Central memory CD8-positive, alpha-beta T cell (primary cell): ENCODE measurements at regions not wholly inside any gene's neighbourhood (a gene's known extent, or its start where the extent isn't known, plus 50 kb on each side); places are given as distances from the start of the nearest gene placed in this dataset.

Experiments
- ATAC-seq: fragments of 150-1000 bp; cut with Tn5 transposase; replicated peaks from 2 replicates; pipeline ENCODE4 v1.10.0; 2022; ENCODE audit warnings: mild to moderate bottlenecking, moderate FRiP score, moderate number of reproducible peaks; ENCODE audit not compliant: poor library complexity, severe bottlenecking; ENCODE audit errors: extremely low read depth
- DNase-seq, 2 donors: peaks; one replicate each; pipeline ENCODE4 v3.0.0; 2021; ENCODE audit warnings: low spot score in 2 of 2
- H3K27ac Mint-ChIP-seq: one replicate; pipeline ENCODE4 v1.8.0; 2022; ENCODE audit warnings: low read depth, mild to moderate bottlenecking, moderate library complexity, mixed read lengths
- H3K27me3 Mint-ChIP-seq: one replicate; pipeline ENCODE4 v1.8.0; 2022; ENCODE audit warnings: mixed read lengths
- H3K36me3 Mint-ChIP-seq: one replicate; pipeline ENCODE4 v1.8.0; 2022; ENCODE audit warnings: mild to moderate bottlenecking, moderate library complexity, mixed read lengths; ENCODE audit not compliant: insufficient read depth
- H3K4me1 Mint-ChIP-seq: one replicate; pipeline ENCODE4 v1.8.0; 2022; ENCODE audit warnings: mixed read lengths
- H3K4me3 Mint-ChIP-seq: one replicate; pipeline ENCODE4 v1.8.0; 2022; ENCODE audit warnings: mild to moderate bottlenecking, moderate library complexity, mixed read lengths
- H3K9me3 Mint-ChIP-seq: one replicate; pipeline ENCODE4 v1.8.0; 2022; ENCODE audit warnings: mixed read lengths

DNA sequence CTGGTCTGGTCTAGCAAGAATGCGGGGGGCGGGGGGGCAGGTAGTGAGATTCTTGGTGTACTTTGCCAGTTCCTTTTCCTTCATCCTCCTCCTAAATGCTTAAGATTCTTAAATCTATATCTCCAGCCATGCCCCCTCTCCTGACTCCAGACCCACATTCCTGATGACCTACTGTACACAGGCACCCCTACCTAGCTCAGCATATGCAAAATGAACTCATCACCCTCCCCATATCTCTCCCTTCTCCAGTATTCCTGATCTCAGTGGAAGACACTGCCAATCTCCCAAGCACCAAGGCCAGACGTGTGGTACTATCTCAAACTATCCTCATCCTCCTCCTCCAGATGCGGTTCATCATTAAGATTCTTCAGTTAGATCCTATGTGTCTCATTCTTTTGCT lies 215.8 kb downstream of the SPTSSA start:
- DNase-seq: no peak
- no peaks in the 10 kb centered on the region for H3K9me3 Mint-ChIP-seq
- no peak overlapping the region for H3K4me3 Mint-ChIP-seq
- no peaks in the 10 kb centered on the region for H3K36me3 Mint-ChIP-seq
- H3K27me3 Mint-ChIP-seq: peaks cover 25% of the 10 kb centered on the region
- ATAC-seq: no peak
- no peaks in the 10 kb centered on the region for H3K4me1 Mint-ChIP-seq
- no peak overlapping the region for H3K27ac Mint-ChIP-seq

DNA sequence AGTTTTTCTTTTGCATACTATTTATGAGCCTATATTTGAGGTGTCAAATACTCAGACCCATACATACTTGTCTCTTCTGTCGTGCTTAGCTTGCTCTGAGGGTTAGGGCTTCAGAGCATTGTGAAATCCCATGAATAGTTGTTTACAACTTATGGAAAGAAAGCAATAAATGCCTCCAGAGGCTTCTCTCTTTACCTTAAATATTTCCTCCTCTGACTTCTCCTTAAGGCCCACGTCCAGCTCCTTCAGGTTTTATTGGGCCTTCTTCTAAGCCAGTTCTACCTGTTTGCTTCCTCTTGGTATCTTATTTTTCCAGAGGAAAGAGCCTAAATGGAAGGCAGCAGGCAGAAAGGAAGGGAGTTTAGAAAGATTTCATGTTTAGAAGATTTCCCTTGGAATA lies 218.6 kb downstream of the SPTSSA start:
- no peak overlapping the region for H3K4me3 Mint-ChIP-seq
- H3K36me3 Mint-ChIP-seq: no peaks in the 10 kb centered on the region
- H3K4me1 Mint-ChIP-seq: no peaks in the 10 kb centered on the region
- no peak overlapping the region for H3K27ac Mint-ChIP-seq
- ATAC-seq (no peak), DNase-seq (no peak)
- no peaks in the 10 kb centered on the region for H3K9me3 Mint-ChIP-seq
- H3K27me3 Mint-ChIP-seq: peaks cover 22% of the 10 kb centered on the region

DNA sequence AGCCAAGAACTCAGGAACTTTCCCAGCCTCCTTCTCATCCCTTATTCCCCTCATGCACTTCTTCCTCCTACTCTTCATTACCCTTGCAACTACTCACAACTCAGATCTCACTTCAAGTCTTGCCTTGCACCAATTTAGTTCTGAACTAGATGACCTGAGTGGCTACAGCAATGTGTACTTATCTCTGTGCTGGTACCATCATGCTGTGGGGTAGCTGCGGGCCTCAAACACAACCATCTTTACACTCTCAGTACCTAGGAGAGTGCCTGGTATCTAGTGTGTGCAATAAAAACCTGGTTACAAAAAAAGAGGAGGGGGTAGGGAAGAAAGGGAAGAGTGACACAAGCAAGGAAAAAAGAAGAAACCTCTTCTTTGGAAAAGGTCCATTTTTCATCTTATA lies 219.0 kb downstream of the SPTSSA start:
- no peaks in the 10 kb centered on the region for H3K4me1 Mint-ChIP-seq
- no peaks in the 10 kb centered on the region for H3K36me3 Mint-ChIP-seq
- ATAC-seq (no peak), DNase-seq (no peak)
- no peak overlapping the region for H3K27ac Mint-ChIP-seq
- no peak overlapping the region for H3K4me3 Mint-ChIP-seq
- H3K9me3 Mint-ChIP-seq: no peaks in the 10 kb centered on the region
- H3K27me3 Mint-ChIP-seq: peaks cover 26% of the 10 kb centered on the region

DNA sequence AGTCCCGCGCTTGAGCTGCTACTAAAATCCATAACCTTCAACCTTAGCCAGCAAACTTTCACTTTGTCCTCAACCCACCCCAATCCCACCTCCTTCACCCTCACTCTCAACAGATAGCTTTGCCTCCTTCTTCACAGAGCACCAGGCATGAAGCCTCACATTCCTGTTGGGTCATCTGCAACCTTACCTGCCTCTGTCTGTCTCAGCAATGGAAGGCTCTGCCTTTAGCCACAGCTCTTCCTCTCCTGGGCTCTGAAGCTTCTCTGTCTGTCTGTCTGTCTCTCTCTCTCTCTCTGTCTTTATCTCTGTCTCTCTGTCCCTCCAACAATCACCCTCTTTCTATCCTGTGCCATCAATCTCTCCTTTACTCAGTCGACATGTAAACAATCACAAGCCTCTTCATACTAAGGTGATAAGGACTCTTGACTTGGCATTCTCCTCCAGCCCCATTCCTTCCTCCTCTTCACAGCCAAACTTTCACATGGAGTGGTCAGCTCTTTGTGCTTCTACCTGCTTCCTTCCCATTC lies 220.8 kb downstream of the SPTSSA start:
- DNase-seq (no peak), ATAC-seq (no peak)
- no peak overlapping the region for H3K27ac Mint-ChIP-seq
- H3K4me3 Mint-ChIP-seq: no peak overlapping the region
- H3K27me3 Mint-ChIP-seq: peaks cover 27% of the 10 kb centered on the region
- no peaks in the 10 kb centered on the region for H3K36me3 Mint-ChIP-seq
- H3K9me3 Mint-ChIP-seq: no peaks in the 10 kb centered on the region
- no peaks in the 10 kb centered on the region for H3K4me1 Mint-ChIP-seq

DNA sequence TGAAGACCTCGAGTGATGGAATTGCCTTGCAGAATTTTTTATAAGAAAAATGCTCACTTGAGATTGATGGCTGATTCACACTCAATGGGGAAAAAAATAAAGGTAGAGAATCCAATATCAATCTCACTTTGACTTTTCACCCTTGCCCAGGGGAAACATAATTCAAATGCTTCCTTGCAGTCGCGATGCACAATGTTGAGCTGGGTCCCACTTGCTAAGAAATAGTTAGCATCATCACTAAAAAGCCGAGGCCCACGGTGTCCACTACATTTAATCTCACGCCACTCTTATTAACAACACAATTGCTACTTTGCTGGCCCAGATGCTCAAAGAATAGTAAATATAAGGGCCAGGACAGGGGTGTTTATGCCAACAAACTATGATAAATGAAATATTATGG lies 223.4 kb downstream of the SPTSSA start:
- no peaks in the 10 kb centered on the region for H3K4me1 Mint-ChIP-seq
- H3K4me3 Mint-ChIP-seq: no peak overlapping the region
- H3K36me3 Mint-ChIP-seq: no peaks in the 10 kb centered on the region
- no peaks in the 10 kb centered on the region for H3K9me3 Mint-ChIP-seq
- peaks cover 23% of the 10 kb centered on the region for H3K27me3 Mint-ChIP-seq
- no peak for DNase-seq
- ATAC-seq: no peak
- H3K27ac Mint-ChIP-seq: no peak overlapping the region

DNA sequence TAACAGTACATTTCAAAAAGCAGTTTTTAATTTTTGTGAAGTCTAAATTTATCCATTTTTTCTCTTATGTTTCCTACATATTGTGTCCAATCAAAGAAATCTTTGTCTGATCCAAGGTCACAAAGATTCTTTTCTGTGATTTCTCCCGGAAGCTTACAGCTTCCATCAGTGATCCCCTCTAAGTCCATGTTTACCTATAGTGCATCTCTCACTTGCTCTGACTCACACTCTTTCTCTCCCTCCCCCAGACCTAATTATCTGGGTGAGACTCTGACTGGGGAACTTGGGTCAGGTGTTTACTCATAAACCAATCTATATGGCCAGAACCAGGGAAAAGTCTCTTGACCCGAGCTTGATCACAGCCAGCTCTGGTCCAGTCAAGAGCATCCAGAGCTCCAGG lies 224.4 kb downstream of the SPTSSA start:
- no peaks in the 10 kb centered on the region for H3K36me3 Mint-ChIP-seq
- H3K27ac Mint-ChIP-seq: no peak overlapping the region
- no peaks in the 10 kb centered on the region for H3K4me1 Mint-ChIP-seq
- no peak for ATAC-seq
- H3K4me3 Mint-ChIP-seq: no peak overlapping the region
- peaks cover 23% of the 10 kb centered on the region for H3K27me3 Mint-ChIP-seq
- H3K9me3 Mint-ChIP-seq: no peaks in the 10 kb centered on the region
- DNase-seq: no peak

DNA sequence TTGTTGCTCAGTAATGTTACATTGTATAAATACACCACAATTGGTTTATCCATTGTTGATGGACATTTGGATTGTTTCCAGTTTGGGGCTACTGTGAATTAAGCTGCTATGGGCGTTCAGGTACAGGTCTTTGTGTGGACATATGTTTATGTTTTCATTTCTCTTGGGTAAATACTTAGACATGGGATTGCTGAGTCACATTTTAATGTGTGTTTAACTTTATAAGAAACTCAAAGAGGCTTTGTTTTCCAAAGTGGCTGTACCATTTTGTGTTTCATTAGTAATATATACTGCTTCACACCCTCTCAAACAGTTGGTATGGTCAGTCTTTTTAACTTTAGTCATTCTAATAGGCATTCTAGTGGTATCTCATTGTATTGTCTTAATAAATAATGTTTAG lies 225.0 kb downstream of the SPTSSA start:
- Mint-ChIP-seq H3K36me3 (no peaks in the 10 kb centered on the region), H3K27me3 (peaks cover 21% of the 10 kb centered on the region), H3K27ac (no peak overlapping the region), H3K4me3 (no peak overlapping the region), H3K9me3 (no peaks in the 10 kb centered on the region), H3K4me1 (no peaks in the 10 kb centered on the region)
- ATAC-seq: no peak
- no peak for DNase-seq

DNA sequence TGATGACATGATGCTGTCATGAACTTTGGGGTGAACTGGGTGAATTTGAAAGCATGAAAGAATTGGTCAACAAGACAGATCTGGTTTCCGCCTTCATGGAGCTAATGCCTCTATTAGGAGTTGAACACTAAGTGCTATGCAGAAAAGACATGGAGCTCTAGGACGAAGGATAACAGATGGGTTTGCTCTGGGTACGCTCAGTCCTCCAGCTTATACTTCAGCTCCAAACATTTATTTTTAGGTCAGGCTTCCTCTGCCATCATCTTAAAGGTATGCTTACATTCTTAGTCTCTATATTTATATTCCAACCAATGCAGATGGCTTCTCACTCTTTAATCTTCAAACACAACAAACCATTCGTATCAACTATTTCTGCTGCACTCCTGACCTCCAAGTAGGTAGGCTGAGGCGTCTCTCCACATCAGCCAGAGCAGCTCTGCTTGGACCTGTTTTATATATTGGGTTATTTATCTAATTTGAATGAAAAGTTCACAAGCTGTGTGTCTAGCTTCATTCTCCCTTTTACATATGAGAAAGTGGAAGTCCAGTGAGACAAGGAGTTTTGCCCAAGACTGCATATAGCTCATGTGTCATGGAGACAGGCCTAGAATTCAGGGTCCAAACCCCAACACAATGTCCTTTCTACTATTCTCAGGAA lies 226.3 kb downstream of the SPTSSA start:
- DNase-seq (no peak), ATAC-seq (no peak)
- H3K9me3 Mint-ChIP-seq: no peaks in the 10 kb centered on the region
- H3K27ac Mint-ChIP-seq: no peak overlapping the region
- no peak overlapping the region for H3K4me3 Mint-ChIP-seq
- no peaks in the 10 kb centered on the region for H3K36me3 Mint-ChIP-seq
- H3K27me3 Mint-ChIP-seq: peaks cover 13% of the 10 kb centered on the region
- H3K4me1 Mint-ChIP-seq: no peaks in the 10 kb centered on the region

DNA sequence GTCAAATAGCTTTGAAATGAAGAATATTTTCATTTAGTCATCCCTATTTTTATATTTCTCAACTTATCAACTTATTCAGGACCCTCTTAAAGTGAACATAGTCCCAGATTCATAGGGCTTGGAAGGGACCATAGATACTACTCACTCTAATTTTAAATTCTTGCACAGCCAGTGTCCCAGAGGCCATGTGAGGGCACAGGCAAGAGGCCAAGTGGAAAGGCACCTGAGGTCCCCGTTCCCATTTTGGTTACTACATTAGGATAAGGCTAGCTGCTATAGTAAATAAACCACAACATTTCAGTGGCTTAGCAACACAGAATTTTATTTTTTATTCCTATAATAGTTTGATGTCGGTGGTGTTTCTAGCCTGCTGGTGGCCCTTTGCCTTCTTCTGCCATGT lies 227.8 kb downstream of the SPTSSA start:
- DNase-seq: no peak
- Mint-ChIP-seq H3K27ac (no peak overlapping the region), H3K4me3 (no peak overlapping the region), H3K27me3 (peaks cover 13% of the 10 kb centered on the region), H3K4me1 (no peaks in the 10 kb centered on the region), H3K9me3 (no peaks in the 10 kb centered on the region), H3K36me3 (no peaks in the 10 kb centered on the region)
- no peak for ATAC-seq

DNA sequence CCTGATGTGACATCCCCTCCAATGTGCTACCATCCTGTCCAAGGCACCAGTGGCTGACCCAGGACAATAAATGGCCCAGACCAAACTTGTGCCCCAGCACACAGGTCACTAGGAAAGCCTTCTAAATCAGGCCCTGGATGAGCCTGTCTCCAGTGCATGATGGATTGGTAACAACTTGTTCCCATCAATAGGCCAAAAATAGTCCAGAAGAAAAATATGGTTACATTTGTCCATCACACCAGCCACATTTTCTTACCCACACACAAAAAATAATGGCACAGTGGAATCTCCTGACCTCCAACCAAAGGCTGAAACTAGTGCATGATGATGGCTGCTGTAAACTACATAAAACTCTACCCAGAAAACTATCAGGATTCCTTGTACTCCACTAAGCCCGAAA lies 228.4 kb downstream of the SPTSSA start:
- Mint-ChIP-seq H3K4me3 (no peak overlapping the region), H3K4me1 (no peaks in the 10 kb centered on the region)

DNA sequence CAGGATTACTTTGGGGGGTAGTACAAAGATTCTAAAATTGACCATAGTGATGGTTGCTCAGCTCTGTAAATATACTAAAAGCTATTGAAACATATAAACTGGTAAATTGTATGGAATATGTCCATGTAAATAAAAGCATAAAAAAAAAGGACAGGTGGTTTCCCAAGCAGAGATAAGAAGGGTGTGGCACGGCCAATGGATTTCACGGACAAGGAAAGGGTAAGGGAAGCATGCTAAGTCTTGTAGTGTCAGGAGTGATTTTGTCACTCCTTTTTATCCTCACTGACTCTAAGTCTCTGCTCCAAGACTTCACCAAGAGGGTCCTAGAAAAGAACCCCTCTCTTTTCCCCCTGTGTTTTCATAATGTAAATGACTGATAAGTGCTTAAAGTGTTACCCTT lies 229.2 kb downstream of the SPTSSA start:
- Mint-ChIP-seq H3K27me3 (peaks cover 12% of the 10 kb centered on the region), H3K4me1 (peaks cover 3% of the 10 kb centered on the region), H3K9me3 (no peaks in the 10 kb centered on the region), H3K27ac (no peak overlapping the region), H3K36me3 (no peaks in the 10 kb centered on the region), H3K4me3 (no peak overlapping the region)
- DNase-seq (no peak), ATAC-seq (no peak)

More for the DNA sequence above, 228.4 kb downstream of the SPTSSA start:
- no peak for ATAC-seq
- Mint-ChIP-seq H3K27me3 (peaks cover 13% of the 10 kb centered on the region), H3K27ac (no peak overlapping the region), H3K36me3 (no peaks in the 10 kb centered on the region), H3K9me3 (no peaks in the 10 kb centered on the region)
- no peak for DNase-seq

DNA sequence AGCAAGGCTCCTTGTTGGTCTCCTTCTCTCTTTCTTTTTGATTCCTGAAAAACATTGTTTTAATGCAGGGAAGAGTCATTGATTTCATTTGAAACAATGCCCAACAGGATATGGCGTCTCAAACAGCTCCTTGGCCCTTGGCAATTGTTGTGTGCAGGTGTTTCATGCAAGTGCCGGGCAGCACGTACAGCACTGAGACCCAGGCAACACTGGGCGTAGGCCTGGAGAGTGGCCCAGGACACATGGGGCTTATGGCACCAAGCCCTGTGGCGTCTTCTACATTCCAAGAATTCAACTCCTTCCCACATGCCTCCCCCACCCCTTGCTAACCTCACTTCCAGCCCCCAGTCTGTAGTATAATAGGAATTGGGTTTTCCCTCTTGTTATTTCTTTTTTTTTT lies 230.4 kb downstream of the SPTSSA start:
- DNase-seq (no peak), ATAC-seq (no peak)
- Mint-ChIP-seq H3K27me3 (peaks cover 17% of the 10 kb centered on the region), H3K4me3 (no peak overlapping the region), H3K4me1 (peaks cover 4% of the 10 kb centered on the region), H3K36me3 (no peaks in the 10 kb centered on the region), H3K9me3 (no peaks in the 10 kb centered on the region), H3K27ac (no peak overlapping the region)

DNA sequence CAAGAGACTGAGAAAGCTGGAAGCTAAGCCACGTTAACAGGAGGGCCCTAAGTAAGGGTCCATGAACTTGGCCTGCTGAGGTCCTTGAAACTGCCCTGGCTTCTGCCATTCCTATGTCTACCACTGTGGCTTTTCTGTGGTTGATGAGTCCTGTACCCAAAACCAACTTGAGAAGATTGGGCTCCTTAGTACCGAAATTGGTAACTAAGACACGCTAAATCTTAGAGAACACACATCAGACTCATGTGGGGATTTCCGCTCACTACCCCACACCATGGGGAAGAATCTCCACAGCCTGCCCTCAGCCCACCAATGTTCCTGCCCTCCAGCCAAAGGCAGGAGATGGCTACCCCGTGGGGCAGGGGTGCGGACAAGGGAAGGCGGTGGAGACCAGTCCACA lies 232.9 kb downstream of the SPTSSA start:
- Mint-ChIP-seq H3K4me1 (peaks cover 4% of the 10 kb centered on the region), H3K36me3 (no peaks in the 10 kb centered on the region), H3K27ac (no peak overlapping the region), H3K4me3 (no peak overlapping the region), H3K9me3 (no peaks in the 10 kb centered on the region), H3K27me3 (peaks cover 17% of the 10 kb centered on the region)
- DNase-seq (no peak), ATAC-seq (no peak)

DNA sequence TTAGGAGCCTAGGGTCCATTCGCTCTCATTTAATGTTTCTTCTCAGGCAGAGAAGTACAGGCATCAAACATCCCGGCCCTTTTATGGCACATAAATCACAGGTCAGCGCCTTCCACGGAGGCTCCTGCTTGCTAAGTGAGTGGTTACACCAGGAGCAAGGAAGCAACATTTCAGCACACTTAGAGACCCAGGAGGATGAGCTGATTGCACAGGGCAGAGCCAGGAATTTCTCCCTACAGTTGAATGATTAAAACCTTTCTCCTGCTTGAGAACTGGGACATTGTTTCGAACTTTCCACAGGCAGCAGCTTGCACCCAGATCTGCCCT lies 233.4 kb downstream of the SPTSSA start:
- Mint-ChIP-seq H3K36me3 (no peaks in the 10 kb centered on the region), H3K27me3 (peaks cover 21% of the 10 kb centered on the region), H3K27ac (no peak overlapping the region), H3K4me3 (no peak overlapping the region), H3K4me1 (peaks cover 4% of the 10 kb centered on the region), H3K9me3 (no peaks in the 10 kb centered on the region)
- DNase-seq (no peak), ATAC-seq (no peak)
